SK-N-SH treated with all-trans-retinoic acid at 6 μM for 48 hours (cell line): ENCODE measurements at regions not wholly inside any gene's neighbourhood (a gene's known extent, or its start where the extent isn't known, plus 50 kb on each side); places are given as distances from the start of the nearest gene placed in this dataset.

Experiments
- ATAC-seq: fragments of 200-7000 bp; cut with Tn5 transposase; 3 replicates; pipeline ENCODE4 v1.9.1; 2020; ENCODE audit warnings: mild to moderate bottlenecking, moderate library complexity
- ARNTL ChIP-seq: fragments of 450-650 bp; formaldehyde crosslinking; IDR thresholded peaks from 2 replicates; pipeline ENCODE4 v1.5.0; 2020; ENCODE audit warnings: low read depth, mild to moderate bottlenecking, moderate library complexity, borderline replicate concordance
- BACH2 ChIP-seq: fragments of 250-450 bp; sonication (Bioruptor Pico); IDR thresholded peaks from 2 replicates; pipeline ENCODE4 v1.9.0; 2021; ENCODE audit warnings: mild to moderate bottlenecking, borderline replicate concordance
- CSDC2 ChIP-seq: fragments of 250-450 bp; sonication (Bioruptor Pico); IDR thresholded peaks from 2 replicates; pipeline ENCODE4 v1.5.0; 2020; ENCODE audit warnings: mild to moderate bottlenecking, moderate library complexity
- ESRRG ChIP-seq: fragments of 250-450 bp; sonication (Bioruptor Pico); IDR thresholded peaks from 2 replicates; pipeline ENCODE4 v1.6.1; 2021; ENCODE audit warnings: mild to moderate bottlenecking
- GLIS3 ChIP-seq: fragments of 250-450 bp; sonication (Bioruptor Pico); IDR thresholded peaks from 2 replicates; pipeline ENCODE4 v1.5.0; 2020; ENCODE audit warnings: mild to moderate bottlenecking, moderate library complexity
- ISL1 ChIP-seq: fragments of 250-450 bp; sonication (Bioruptor Pico); IDR thresholded peaks from 2 replicates; pipeline ENCODE4 v2.1.2; 2022; ENCODE audit warnings: mild to moderate bottlenecking, moderate library complexity
- OSR1 ChIP-seq: fragments of 250-450 bp; sonication (Bioruptor Pico); IDR thresholded peaks from 2 replicates; pipeline ENCODE4 v1.8.0; 2022; ENCODE audit warnings: moderate library complexity, mild to moderate bottlenecking, inconsistent platforms
- PATZ1 ChIP-seq: fragments of 250-450 bp; sonication (Bioruptor Pico); IDR thresholded peaks from 2 replicates; pipeline ENCODE4 v1.8.0; 2020; ENCODE audit warnings: mild to moderate bottlenecking, moderate library complexity, borderline replicate concordance
- POU6F1 ChIP-seq: fragments of 250-450 bp; sonication (Bioruptor Pico); IDR thresholded peaks from 2 replicates; pipeline ENCODE4 v1.8.0; 2021; ENCODE audit warnings: low read depth, mild to moderate bottlenecking, moderate library complexity, borderline replicate concordance
- PPARA ChIP-seq: fragments of 250-450 bp; sonication (Bioruptor Pico); IDR thresholded peaks from 2 replicates; pipeline ENCODE4 v1.5.0; 2020; ENCODE audit warnings: mild to moderate bottlenecking, borderline replicate concordance
- RARB ChIP-seq: fragments of 250-450 bp; sonication (Bioruptor Pico); IDR thresholded peaks from 2 replicates; pipeline ENCODE4 v1.8.0; 2021; ENCODE audit warnings: mild to moderate bottlenecking, moderate library complexity
- SNAI2 ChIP-seq: fragments of 250-450 bp; sonication (Bioruptor Pico); IDR thresholded peaks from 2 replicates; pipeline ENCODE4 v1.5.0; 2020; ENCODE audit warnings: mild to moderate bottlenecking, moderate library complexity
- TCF4 ChIP-seq: fragments of 250-450 bp; sonication (Bioruptor Pico); IDR thresholded peaks from 2 replicates; pipeline ENCODE4 v1.8.0; 2021; ENCODE audit warnings: mild to moderate bottlenecking, moderate library complexity, borderline replicate concordance
- TOX ChIP-seq: fragments of 250-450 bp; sonication (Bioruptor Pico); IDR thresholded peaks from 2 replicates; pipeline ENCODE4 v1.8.0; 2021; ENCODE audit warnings: mild to moderate bottlenecking, moderate library complexity, borderline replicate concordance
- TSHZ2 ChIP-seq: fragments of 250-450 bp; sonication (Bioruptor Pico); IDR thresholded peaks from 2 replicates; pipeline ENCODE4 v1.5.0; 2020; ENCODE audit warnings: mild to moderate bottlenecking, moderate library complexity
- ZFP3 ChIP-seq: fragments of 250-450 bp; sonication (Bioruptor Pico); IDR thresholded peaks from 2 replicates; pipeline ENCODE4 v1.5.0; 2020; ENCODE audit warnings: mild to moderate bottlenecking, moderate library complexity
- ZFP30 ChIP-seq: fragments of 450-650 bp; formaldehyde crosslinking; IDR thresholded peaks from 2 replicates; pipeline ENCODE4 v1.5.0; 2022; ENCODE audit warnings: mild to moderate bottlenecking, moderate library complexity
- ZNF565 ChIP-seq: fragments of 450-650 bp; formaldehyde crosslinking; conservative IDR thresholded peaks from 2 replicates; pipeline ENCODE4 v1.5.0; 2020; ENCODE audit warnings: low read depth, mild to moderate bottlenecking, moderate library complexity
- ZNF70 ChIP-seq: fragments of 450-650 bp; formaldehyde crosslinking; IDR thresholded peaks from 2 replicates; pipeline ENCODE4 v1.5.0; 2020; ENCODE audit warnings: mild to moderate bottlenecking, moderate library complexity
- TF ChIP-seq, protein P1 (sequence below): fragments of 250-450 bp; sonication (Bioruptor Pico); IDR thresholded peaks from 2 replicates; pipeline ENCODE4 v1.5.1; 2021; ENCODE audit warnings: mild to moderate bottlenecking, moderate library complexity
- TF ChIP-seq, protein P2 (sequence below): fragments of 250-450 bp; sonication (Bioruptor Pico); IDR thresholded peaks from 2 replicates; pipeline ENCODE4 v1.5.1; 2020; ENCODE audit warnings: low read depth, mild to moderate bottlenecking, moderate library complexity

DNA sequence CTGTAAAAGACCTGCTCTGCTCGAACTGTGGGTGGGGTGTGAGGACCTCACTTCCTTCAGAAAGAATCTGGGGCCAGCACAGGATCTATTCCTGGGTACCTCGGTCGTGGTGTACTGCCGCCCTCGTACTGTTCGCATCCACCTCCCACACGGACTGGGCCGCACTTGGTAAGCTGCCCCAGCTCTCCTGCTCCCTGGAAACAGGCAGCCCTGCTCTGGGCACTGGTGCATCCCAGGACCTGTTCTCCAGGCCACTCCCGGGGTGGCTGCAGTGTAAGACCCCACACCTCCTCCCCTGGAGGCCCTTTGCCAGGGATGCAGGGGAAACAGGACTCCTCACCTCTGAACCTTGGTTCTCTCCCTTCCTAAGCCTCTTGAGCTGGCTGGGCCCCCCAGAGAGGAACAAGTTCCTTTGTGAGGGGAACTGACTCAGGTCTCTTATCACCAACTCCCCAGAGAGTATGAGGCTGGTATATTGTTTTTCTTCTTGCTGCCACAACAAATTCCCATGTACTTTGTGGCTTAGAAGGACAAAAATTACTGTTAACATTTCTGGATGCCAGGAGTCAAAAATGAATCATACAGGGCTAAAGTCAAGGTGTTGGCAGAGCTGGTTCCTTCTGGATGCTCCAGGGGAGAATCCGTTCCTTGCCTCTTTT, 276.5 kb downstream of the NUAK1 start:
- no peak for TF ChIP-seq RARB (CRISPR knock-in tag)
- no peak for TF ChIP-seq GLIS3
- TF ChIP-seq ISL1 (CRISPR knock-in tag), result no peak
- no peak for TF ChIP-seq TCF4 (CRISPR knock-in tag)
- TF ChIP-seq TSHZ2, result no peak
- TF ChIP-seq ARNTL (CRISPR knock-in tag), result no peak
- no peak for TF ChIP-seq ZNF70 (CRISPR knock-in tag)
- no peak for TF ChIP-seq PPARA (CRISPR knock-in tag)
- no peak for TF ChIP-seq ZFP30 (CRISPR knock-in tag)
- TF ChIP-seq BACH2, result no peak
- no peak for TF ChIP-seq CSDC2 (CRISPR knock-in tag)
- no peak for TF ChIP-seq ESRRG (CRISPR knock-in tag)
- no peak for TF ChIP-seq ZFP3 (CRISPR knock-in tag)
- no peak for TF ChIP-seq SNAI2 (CRISPR knock-in tag)
- no peak for TF ChIP-seq OSR1

DNA sequence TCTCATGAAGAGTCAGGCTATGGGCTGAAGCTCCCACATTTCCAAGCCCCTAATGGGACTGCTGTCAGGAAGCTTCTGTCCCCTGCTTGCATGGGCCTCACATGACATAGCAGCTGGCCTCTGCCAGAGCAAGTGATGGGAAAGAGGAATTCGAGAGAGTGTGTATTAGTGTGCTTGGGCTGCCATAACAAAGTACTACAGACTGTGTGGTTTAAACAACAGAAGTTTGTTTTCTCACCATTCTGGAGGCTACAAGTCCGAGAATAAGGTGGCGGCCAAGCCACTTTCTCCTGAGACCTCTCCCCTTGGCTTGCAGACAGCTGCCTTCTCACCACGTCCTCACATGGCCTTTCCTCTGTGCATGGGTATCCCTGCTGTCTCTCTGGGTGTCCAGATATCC, 274.4 kb downstream of the NUAK1 start:
- ATAC-seq, result no peak
- no peak for TF ChIP-seq GLIS3
- TF ChIP-seq PPARA (CRISPR knock-in tag), result no peak
- no peak for TF ChIP-seq POU6F1
- no peak for TF ChIP-seq RARB (CRISPR knock-in tag)
- no peak for TF ChIP-seq BACH2
- TF ChIP-seq TOX (CRISPR knock-in tag), result no peak
- no peak for TF ChIP-seq ESRRG (CRISPR knock-in tag)
- no peak for TF ChIP-seq ZFP30 (CRISPR knock-in tag)
- TF ChIP-seq, protein P1, sequence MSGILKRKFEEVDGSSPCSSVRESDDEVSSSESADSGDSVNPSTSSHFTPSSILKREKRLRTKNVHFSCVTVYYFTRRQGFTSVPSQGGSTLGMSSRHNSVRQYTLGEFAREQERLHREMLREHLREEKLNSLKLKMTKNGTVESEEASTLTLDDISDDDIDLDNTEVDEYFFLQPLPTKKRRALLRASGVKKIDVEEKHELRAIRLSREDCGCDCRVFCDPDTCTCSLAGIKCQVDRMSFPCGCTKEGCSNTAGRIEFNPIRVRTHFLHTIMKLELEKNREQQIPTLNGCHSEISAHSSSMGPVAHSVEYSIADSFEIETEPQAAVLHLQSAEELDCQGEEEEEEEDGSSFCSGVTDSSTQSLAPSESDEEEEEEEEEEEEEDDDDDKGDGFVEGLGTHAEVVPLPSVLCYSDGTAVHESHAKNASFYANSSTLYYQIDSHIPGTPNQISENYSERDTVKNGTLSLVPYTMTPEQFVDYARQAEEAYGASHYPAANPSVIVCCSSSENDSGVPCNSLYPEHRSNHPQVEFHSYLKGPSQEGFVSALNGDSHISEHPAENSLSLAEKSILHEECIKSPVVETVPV (CRISPR knock-in tag), result no peak
- no peak for TF ChIP-seq PATZ1 (CRISPR knock-in tag)
- TF ChIP-seq, protein P2, sequence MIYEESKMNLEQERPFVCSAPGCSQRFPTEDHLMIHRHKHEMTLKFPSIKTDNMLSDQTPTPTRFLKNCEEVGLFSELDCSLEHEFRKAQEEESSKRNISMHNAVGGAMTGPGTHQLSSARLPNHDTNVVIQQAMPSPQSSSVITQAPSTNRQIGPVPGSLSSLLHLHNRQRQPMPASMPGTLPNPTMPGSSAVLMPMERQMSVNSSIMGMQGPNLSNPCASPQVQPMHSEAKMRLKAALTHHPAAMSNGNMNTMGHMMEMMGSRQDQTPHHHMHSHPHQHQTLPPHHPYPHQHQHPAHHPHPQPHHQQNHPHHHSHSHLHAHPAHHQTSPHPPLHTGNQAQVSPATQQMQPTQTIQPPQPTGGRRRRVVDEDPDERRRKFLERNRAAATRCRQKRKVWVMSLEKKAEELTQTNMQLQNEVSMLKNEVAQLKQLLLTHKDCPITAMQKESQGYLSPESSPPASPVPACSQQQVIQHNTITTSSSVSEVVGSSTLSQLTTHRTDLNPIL (CRISPR knock-in tag), result no peak

More for the DNA sequence above, 276.5 kb downstream of the NUAK1 start:
- no peak for ATAC-seq

DNA sequence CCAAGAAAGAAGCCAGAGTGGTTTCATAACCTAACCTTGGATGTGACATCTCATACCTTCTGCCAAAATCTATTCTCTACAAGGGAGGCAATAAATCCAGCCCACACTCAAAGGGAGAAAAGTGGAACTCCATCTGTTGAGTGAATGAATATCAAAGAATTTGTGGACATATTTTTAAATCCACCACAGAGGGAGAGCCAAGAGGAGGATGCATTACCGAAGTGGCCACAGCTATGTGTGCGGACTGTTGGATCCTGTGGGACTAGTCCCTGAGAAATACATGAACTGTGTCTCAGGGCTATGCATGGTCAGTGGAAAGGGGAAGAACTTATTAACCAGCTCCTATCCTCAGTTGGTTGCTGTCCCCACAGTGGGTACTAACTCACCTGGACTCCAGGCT, 273.9 kb downstream of the NUAK1 start:
- ATAC-seq, result no peak
- TF ChIP-seq PATZ1 (CRISPR knock-in tag) (no peak), GLIS3 (no peak), TCF4 (CRISPR knock-in tag) (no peak), PPARA (CRISPR knock-in tag) (no peak), TSHZ2 (no peak), ZNF565 (CRISPR knock-in tag) (no peak), CSDC2 (CRISPR knock-in tag) (no peak), RARB (CRISPR knock-in tag) (no peak), OSR1 (no peak), ESRRG (CRISPR knock-in tag) (no peak), SNAI2 (CRISPR knock-in tag) (no peak)
- TF ChIP-seq, protein P1 (CRISPR knock-in tag), result no peak
